ENCODE measurements at regions not wholly inside any gene's neighbourhood (a gene's known extent, or its start where the extent isn't known, plus 50 kb on each side); places are given as distances from the start of the nearest gene placed in this dataset.

DNA sequence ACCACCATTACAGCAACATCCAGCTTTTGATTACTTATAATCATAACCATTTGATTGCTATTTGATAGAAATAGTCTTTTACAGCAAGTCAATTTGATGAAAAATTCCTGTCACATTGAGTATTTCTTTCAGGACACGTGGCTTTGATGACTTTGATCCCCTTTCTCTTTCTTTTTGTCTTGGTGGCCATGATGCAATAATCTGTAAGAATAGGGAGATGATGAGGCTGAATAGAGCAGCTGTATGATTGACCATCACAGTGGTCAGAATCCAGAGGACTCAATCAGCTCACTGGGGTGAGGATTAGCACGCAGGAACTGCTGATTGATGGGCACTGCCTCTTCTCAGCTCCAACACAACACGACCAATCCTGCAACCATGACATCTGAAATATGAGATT is 262.7 kb downstream of the PARP8 start (continued):
- TF ChIP-seq, protein P1, sequence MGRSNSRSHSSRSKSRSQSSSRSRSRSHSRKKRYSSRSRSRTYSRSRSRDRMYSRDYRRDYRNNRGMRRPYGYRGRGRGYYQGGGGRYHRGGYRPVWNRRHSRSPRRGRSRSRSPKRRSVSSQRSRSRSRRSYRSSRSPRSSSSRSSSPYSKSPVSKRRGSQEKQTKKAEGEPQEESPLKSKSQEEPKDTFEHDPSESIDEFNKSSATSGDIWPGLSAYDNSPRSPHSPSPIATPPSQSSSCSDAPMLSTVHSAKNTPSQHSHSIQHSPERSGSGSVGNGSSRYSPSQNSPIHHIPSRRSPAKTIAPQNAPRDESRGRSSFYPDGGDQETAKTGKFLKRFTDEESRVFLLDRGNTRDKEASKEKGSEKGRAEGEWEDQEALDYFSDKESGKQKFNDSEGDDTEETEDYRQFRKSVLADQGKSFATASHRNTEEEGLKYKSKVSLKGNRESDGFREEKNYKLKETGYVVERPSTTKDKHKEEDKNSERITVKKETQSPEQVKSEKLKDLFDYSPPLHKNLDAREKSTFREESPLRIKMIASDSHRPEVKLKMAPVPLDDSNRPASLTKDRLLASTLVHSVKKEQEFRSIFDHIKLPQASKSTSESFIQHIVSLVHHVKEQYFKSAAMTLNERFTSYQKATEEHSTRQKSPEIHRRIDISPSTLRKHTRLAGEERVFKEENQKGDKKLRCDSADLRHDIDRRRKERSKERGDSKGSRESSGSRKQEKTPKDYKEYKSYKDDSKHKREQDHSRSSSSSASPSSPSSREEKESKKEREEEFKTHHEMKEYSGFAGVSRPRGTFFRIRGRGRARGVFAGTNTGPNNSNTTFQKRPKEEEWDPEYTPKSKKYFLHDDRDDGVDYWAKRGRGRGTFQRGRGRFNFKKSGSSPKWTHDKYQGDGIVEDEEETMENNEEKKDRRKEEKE (IDR thresholded peaks at IDR 0.05) = no peak
- no peak for TF ChIP-seq SMAD1 (IDR thresholded peaks at IDR 0.05; ENCODE audit: low read depth, partially characterized antibody)
- TF ChIP-seq YBX1 (IDR thresholded peaks at IDR 0.05) = no peak
- TF ChIP-seq BCL11A (IDR thresholded peaks at IDR 0.05; ENCODE audit: low read depth, low read length) = no peak

DNA sequence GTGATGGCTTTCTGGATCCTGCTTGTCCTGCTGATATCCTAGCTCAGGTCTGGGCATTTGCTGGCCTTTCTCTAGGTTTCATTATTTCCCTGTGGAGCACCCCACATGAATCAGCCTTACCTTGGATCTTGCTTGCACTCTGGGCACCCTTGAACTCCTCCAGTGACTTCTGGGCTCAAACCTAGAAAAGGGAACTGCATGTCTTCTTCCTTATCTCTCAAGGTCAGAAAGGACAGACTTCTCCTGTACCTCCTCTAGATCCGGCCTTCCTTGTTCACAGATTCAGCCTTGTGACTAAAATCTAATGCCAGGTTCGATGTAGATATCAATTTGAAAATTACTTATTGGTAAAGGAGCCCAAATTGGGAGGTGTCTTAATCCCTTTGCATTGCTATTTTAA is 267.9 kb downstream of the PARP8 start:
- in situ Hi-C loops (cut with MboI) = no loop called here
- H3K79me2 ChIP-seq (ENCODE audit: control insufficient read depth, insufficient read depth, low read length) = no peaks in the 10 kb centered on the region
- H3K4me2 ChIP-seq (ENCODE audit: control insufficient read depth, insufficient read depth) = no peak overlapping the region
- H2AFZ ChIP-seq (ENCODE audit: control insufficient read depth, low read depth, low read length) = no peak overlapping the region
- H3K9me3 ChIP-seq (replicated peaks; ENCODE audit: control insufficient read depth, insufficient read depth, low read length) = no peaks in the 10 kb centered on the region
- H3K27me3 ChIP-seq (replicated peaks in 1 of 2; ENCODE audit: control insufficient read depth in 2 of 2, insufficient read depth in 2 of 2, low read length in 1 of 2) = no peaks in the 10 kb centered on the region
- no peaks in the 10 kb centered on the region for H4K20me1 ChIP-seq (ENCODE audit: control insufficient read depth, insufficient read depth)
- DNase-seq (ENCODE audit: low read depth, low spot score) (no peak), FAIRE-seq (no peak), ATAC-seq (no peak)
- H3K27ac ChIP-seq (ENCODE audit: control insufficient read depth, insufficient read depth) = no peak overlapping the region
- SMC1A ChIA-PET (ENCODE audit: uncharacterized antibody, unreplicated experiment) = no interaction called here
- POLR2A ChIA-PET = no interaction called here
- WGBS (ENCODE audit: insufficient coverage, insufficient replicate concordance, low lambda C conversion rate, missing lambda C conversion rate) = 0% methylated on average over 2 of the region's 2 CpGs
- RAD21 ChIA-PET (ENCODE audit: unreplicated experiment) = no interaction called here
- CTCF ChIA-PET = no interaction called here
- no TSS peak for BruUV-seq (replicated peaks)
- intact Hi-C loops (cut with micrococcal nuclease; ENCODE audit: unreplicated experiment) = no loop called here
- H3K4me3 ChIP-seq = no peak overlapping the region
- no peaks in the 10 kb centered on the region for H3K4me1 ChIP-seq (ENCODE audit: control insufficient read depth, insufficient read depth, low read length)
- H3K36me3 ChIP-seq (ENCODE audit: control insufficient read depth in 2 of 2, insufficient read depth in 2 of 2, low read length in 1 of 2) = no peaks in the 10 kb centered on the region
- H3K9ac ChIP-seq (ENCODE audit: control insufficient read depth, insufficient read depth, low read length) = no peak overlapping the region
- TF ChIP-seq GATAD2B (conservative IDR thresholded peaks at IDR 0.05; ENCODE audit: low read depth) = no peak
- no peak for TF ChIP-seq KDM1A (IDR thresholded peaks at IDR 0.05; ENCODE audit: borderline replicate concordance)
- TF ChIP-seq CHD2 (IDR thresholded peaks at IDR 0.05; ENCODE audit: borderline replicate concordance, low read depth, low read length) = no peak
- TF ChIP-seq RAD51 (IDR thresholded peaks at IDR 0.05) = no peak
- no peak for TF ChIP-seq RBBP5 (conservative IDR thresholded peaks at IDR 0.05)
- no peak for TF ChIP-seq CBFB (IDR thresholded peaks at IDR 0.05; ENCODE audit: low read depth)
- no peak for TF ChIP-seq YY1 (IDR thresholded peaks at IDR 0.05; ENCODE audit: low read depth, low read length)
- no peak for TF ChIP-seq BACH1 (IDR thresholded peaks at IDR 0.05; ENCODE audit: borderline replicate concordance)
- TF ChIP-seq CHD1 (IDR thresholded peaks at IDR 0.05; ENCODE audit: low read depth, low read length) = no peak
- TF ChIP-seq, protein P2, sequence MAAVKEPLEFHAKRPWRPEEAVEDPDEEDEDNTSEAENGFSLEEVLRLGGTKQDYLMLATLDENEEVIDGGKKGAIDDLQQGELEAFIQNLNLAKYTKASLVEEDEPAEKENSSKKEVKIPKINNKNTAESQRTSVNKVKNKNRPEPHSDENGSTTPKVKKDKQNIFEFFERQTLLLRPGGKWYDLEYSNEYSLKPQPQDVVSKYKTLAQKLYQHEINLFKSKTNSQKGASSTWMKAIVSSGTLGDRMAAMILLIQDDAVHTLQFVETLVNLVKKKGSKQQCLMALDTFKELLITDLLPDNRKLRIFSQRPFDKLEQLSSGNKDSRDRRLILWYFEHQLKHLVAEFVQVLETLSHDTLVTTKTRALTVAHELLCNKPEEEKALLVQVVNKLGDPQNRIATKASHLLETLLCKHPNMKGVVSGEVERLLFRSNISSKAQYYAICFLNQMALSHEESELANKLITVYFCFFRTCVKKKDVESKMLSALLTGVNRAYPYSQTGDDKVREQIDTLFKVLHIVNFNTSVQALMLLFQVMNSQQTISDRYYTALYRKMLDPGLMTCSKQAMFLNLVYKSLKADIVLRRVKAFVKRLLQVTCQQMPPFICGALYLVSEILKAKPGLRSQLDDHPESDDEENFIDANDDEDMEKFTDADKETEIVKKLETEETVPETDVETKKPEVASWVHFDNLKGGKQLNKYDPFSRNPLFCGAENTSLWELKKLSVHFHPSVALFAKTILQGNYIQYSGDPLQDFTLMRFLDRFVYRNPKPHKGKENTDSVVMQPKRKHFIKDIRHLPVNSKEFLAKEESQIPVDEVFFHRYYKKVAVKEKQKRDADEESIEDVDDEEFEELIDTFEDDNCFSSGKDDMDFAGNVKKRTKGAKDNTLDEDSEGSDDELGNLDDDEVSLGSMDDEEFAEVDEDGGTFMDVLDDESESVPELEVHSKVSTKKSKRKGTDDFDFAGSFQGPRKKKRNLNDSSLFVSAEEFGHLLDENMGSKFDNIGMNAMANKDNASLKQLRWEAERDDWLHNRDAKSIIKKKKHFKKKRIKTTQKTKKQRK (IDR thresholded peaks at IDR 0.05; ENCODE audit: low read depth, low read length) = no peak
- no peak for TF ChIP-seq CBX3 (IDR thresholded peaks at IDR 0.05; ENCODE audit: borderline replicate concordance, low read depth)
- TF ChIP-seq ZNF384 (IDR thresholded peaks at IDR 0.05; ENCODE audit: borderline replicate concordance, low read depth, low read length) = no peak
- TF ChIP-seq POLR2AphosphoS2 (IDR thresholded peaks at IDR 0.05; ENCODE audit: low read depth, low read length) = no peak
- no peak for TF ChIP-seq CEBPB (IDR thresholded peaks at IDR 0.05; ENCODE audit: borderline replicate concordance in 1 of 2, low read depth in 2 of 2, low read length in 2 of 2)
- no peak for TF ChIP-seq FOXM1 (IDR thresholded peaks at IDR 0.05; ENCODE audit: low read depth, low read length)

Data from GM12878 (cell line).